Fibroblast of the aortic adventitia (primary cell): ENCODE measurements at regions not wholly inside any gene's neighbourhood (a gene's known extent, or its start where the extent isn't known, plus 50 kb on each side); places are given as distances from the start of the nearest gene placed in this dataset.

Source experiments
- DNase-seq: peaks from one replicate; pipeline ENCODE4 v3.0.0-alpha.2; 2010; ENCODE audit warnings: low read depth
- H3K4me3 ChIP-seq: 2 replicates; pipeline ENCODE4 v1.5.1; 2011; ENCODE audit warnings: low read depth, mild to moderate bottlenecking, control low read depth, low read length, moderate library complexity
- CTCF ChIP-seq: IDR thresholded peaks from 2 replicates; pipeline ENCODE4 v1.5.1; 2011; ENCODE audit warnings: mild to moderate bottlenecking, low read length, control low read depth, inconsistent platforms; ENCODE audit not compliant: insufficient read depth

GRCh38 chr6:147639279-147639678 lies 130.8 kb downstream of the SAMD5 start:
- no peak overlapping the region for H3K4me3 ChIP-seq
- no peak for DNase-seq
- TF ChIP-seq CTCF = no peak

- TF ChIP-seq CTCF = no peak
- H3K4me3 ChIP-seq = no peak overlapping the region
- DNase-seq = no peak
Observed at GRCh38 chr6:147640606-147641005, 132.1 kb downstream of the SAMD5 start.

GRCh38 chr6:147641511-147641910 lies 133.0 kb downstream of the SAMD5 start:
- no peak overlapping the region for H3K4me3 ChIP-seq
- TF ChIP-seq CTCF = no peak
- DNase-seq = no peak

GRCh38 chr6:147642458-147642857 lies 134.0 kb downstream of the SAMD5 start:
- H3K4me3 ChIP-seq = no peak overlapping the region
- TF ChIP-seq CTCF = no peak
- no peak for DNase-seq

GRCh38 chr6:147643341-147644200 lies 135.1 kb downstream of the SAMD5 start:
- H3K4me3 ChIP-seq = no peak overlapping the region
- no peak for TF ChIP-seq CTCF
- no peak for DNase-seq

GRCh38 chr6:147648916-147649315 lies 140.4 kb downstream of the SAMD5 start:
- DNase-seq = no peak
- H3K4me3 ChIP-seq = no peak overlapping the region
- no peak for TF ChIP-seq CTCF
